ENCODE measurements at regions not wholly inside any gene's neighbourhood (a gene's known extent, or its start where the extent isn't known, plus 50 kb on each side); places are given as distances from the start of the nearest gene placed in this dataset.

GRCh38 chr2:111660811-111661210 lies 223.2 kb downstream of the ANAPC1 start:
- ATAC-seq, result no peak

GRCh38 chr2:111661286-111661940 lies 222.6 kb downstream of the ANAPC1 start:
- TF ChIP-seq TCF4 (CRISPR knock-in tag; IDR thresholded peaks at IDR 0.05; ENCODE audit: borderline replicate concordance) (no peak), ESRRG (CRISPR knock-in tag; IDR thresholded peaks at IDR 0.05) (no peak), ZNF565 (CRISPR knock-in tag; conservative IDR thresholded peaks at IDR 0.05; ENCODE audit: low read depth) (no peak), CSDC2 (CRISPR knock-in tag; IDR thresholded peaks at IDR 0.05) (no peak), POU6F1 (CRISPR knock-in tag; IDR thresholded peaks at IDR 0.05; ENCODE audit: borderline replicate concordance, low read depth) (no peak), ISL1 (CRISPR knock-in tag; IDR thresholded peaks at IDR 0.05) (no peak), OSR1 (CRISPR knock-in tag; IDR thresholded peaks at IDR 0.05) (no peak), CSRNP3 (CRISPR knock-in tag; IDR thresholded peaks at IDR 0.05) (no peak), RARB (CRISPR knock-in tag; IDR thresholded peaks at IDR 0.05) (no peak), CREB5 (CRISPR knock-in tag; IDR thresholded peaks at IDR 0.05; ENCODE audit: low read depth) (no peak), ZNF8 (CRISPR knock-in tag; IDR thresholded peaks at IDR 0.05) (no peak), ZC3H10 (CRISPR knock-in tag; IDR thresholded peaks at IDR 0.05) (no peak), SNAI2 (CRISPR knock-in tag; IDR thresholded peaks at IDR 0.05) (no peak), ZFP3 (CRISPR knock-in tag; IDR thresholded peaks at IDR 0.05) (no peak), BACH2 (CRISPR knock-in tag; IDR thresholded peaks at IDR 0.05; ENCODE audit: borderline replicate concordance) (no peak), GLIS3 (CRISPR knock-in tag; IDR thresholded peaks at IDR 0.05) (no peak), ZNF70 (CRISPR knock-in tag; IDR thresholded peaks at IDR 0.05) (no peak), TOX (CRISPR knock-in tag; IDR thresholded peaks at IDR 0.05; ENCODE audit: borderline replicate concordance) (no peak), PPARA (CRISPR knock-in tag; IDR thresholded peaks at IDR 0.05; ENCODE audit: borderline replicate concordance) (no peak)
- TF ChIP-seq, protein P1, sequence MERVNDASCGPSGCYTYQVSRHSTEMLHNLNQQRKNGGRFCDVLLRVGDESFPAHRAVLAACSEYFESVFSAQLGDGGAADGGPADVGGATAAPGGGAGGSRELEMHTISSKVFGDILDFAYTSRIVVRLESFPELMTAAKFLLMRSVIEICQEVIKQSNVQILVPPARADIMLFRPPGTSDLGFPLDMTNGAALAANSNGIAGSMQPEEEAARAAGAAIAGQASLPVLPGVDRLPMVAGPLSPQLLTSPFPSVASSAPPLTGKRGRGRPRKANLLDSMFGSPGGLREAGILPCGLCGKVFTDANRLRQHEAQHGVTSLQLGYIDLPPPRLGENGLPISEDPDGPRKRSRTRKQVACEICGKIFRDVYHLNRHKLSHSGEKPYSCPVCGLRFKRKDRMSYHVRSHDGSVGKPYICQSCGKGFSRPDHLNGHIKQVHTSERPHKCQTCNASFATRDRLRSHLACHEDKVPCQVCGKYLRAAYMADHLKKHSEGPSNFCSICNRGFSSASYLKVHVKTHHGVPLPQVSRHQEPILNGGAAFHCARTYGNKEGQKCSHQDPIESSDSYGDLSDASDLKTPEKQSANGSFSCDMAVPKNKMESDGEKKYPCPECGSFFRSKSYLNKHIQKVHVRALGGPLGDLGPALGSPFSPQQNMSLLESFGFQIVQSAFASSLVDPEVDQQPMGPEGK (CRISPR knock-in tag; IDR thresholded peaks at IDR 0.05; ENCODE audit: borderline replicate concordance), result no peak
- no peak for ATAC-seq

More at GRCh38 chr2:111660811-111661210, 223.2 kb downstream of the ANAPC1 start:
- TF ChIP-seq SNAI2 (CRISPR knock-in tag; IDR thresholded peaks at IDR 0.05) (no peak), ISL1 (CRISPR knock-in tag; IDR thresholded peaks at IDR 0.05) (no peak), ARNTL (CRISPR knock-in tag; IDR thresholded peaks at IDR 0.05; ENCODE audit: borderline replicate concordance, low read depth) (no peak), OSR1 (CRISPR knock-in tag; IDR thresholded peaks at IDR 0.05) (no peak), CSRNP3 (CRISPR knock-in tag; IDR thresholded peaks at IDR 0.05) (no peak), TOX (CRISPR knock-in tag; IDR thresholded peaks at IDR 0.05; ENCODE audit: borderline replicate concordance) (no peak), GLIS3 (CRISPR knock-in tag; IDR thresholded peaks at IDR 0.05) (no peak), ZNF70 (CRISPR knock-in tag; IDR thresholded peaks at IDR 0.05) (no peak), PPARA (CRISPR knock-in tag; IDR thresholded peaks at IDR 0.05; ENCODE audit: borderline replicate concordance) (no peak), ESRRG (CRISPR knock-in tag; IDR thresholded peaks at IDR 0.05) (no peak), RARB (CRISPR knock-in tag; IDR thresholded peaks at IDR 0.05) (no peak), CSDC2 (CRISPR knock-in tag; IDR thresholded peaks at IDR 0.05) (no peak)
- TF ChIP-seq, protein P2, sequence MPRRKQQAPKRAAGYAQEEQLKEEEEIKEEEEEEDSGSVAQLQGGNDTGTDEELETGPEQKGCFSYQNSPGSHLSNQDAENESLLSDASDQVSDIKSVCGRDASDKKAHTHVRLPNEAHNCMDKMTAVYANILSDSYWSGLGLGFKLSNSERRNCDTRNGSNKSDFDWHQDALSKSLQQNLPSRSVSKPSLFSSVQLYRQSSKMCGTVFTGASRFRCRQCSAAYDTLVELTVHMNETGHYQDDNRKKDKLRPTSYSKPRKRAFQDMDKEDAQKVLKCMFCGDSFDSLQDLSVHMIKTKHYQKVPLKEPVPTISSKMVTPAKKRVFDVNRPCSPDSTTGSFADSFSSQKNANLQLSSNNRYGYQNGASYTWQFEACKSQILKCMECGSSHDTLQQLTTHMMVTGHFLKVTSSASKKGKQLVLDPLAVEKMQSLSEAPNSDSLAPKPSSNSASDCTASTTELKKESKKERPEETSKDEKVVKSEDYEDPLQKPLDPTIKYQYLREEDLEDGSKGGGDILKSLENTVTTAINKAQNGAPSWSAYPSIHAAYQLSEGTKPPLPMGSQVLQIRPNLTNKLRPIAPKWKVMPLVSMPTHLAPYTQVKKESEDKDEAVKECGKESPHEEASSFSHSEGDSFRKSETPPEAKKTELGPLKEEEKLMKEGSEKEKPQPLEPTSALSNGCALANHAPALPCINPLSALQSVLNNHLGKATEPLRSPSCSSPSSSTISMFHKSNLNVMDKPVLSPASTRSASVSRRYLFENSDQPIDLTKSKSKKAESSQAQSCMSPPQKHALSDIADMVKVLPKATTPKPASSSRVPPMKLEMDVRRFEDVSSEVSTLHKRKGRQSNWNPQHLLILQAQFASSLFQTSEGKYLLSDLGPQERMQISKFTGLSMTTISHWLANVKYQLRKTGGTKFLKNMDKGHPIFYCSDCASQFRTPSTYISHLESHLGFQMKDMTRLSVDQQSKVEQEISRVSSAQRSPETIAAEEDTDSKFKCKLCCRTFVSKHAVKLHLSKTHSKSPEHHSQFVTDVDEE (CRISPR knock-in tag; IDR thresholded peaks at IDR 0.05), result no peak

Data from SK-N-SH treated with all-trans-retinoic acid at 6 μM for 48 hours (cell line).